ENCODE measurements at regions not wholly inside any gene's neighbourhood (a gene's known extent, or its start where the extent isn't known, plus 50 kb on each side); places are given as distances from the start of the nearest gene placed in this dataset.

DNA sequence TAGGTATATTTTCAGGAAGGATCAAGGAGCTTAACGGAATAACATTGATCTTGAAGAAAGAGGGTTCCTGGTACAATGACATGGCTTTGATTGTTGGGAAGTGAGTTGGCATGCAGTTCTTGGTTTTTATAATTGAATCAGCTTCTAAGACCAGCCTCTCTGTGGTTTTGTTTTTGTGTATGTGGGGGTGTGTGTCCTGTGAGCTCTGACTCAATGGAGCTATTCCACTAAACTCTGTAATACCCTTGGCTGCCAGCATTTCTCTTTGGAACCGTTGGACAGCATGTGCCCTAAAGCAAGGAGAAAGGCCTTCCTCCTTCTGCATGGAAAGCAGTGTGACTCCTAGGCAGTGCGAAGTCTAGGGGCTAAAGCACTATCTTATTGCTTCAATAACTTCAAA is 124.8 kb downstream of the EDEM1 start:
- no peaks in the 10 kb centered on the region for H3K36me3 ChIP-seq (replicated peaks; ENCODE audit: insufficient read depth, low read length)
- no peaks in the 10 kb centered on the region for H4K20me1 ChIP-seq (ENCODE audit: insufficient read depth, low read length)
- H3K9ac ChIP-seq (ENCODE audit: low read length) = no peak overlapping the region
- H3K4me1 ChIP-seq (ENCODE audit: low read length) = no peaks in the 10 kb centered on the region
- no peaks in the 10 kb centered on the region for H3F3A ChIP-seq (ENCODE audit: insufficient read depth, low read length)
- H3K9me2 ChIP-seq (replicated peaks; ENCODE audit: insufficient read depth, low read length) = no peaks in the 10 kb centered on the region
- no peaks in the 10 kb centered on the region for H3K9me3 ChIP-seq (replicated peaks; ENCODE audit: insufficient read depth, low read length)
- no peak overlapping the region for H2AFZ ChIP-seq (ENCODE audit: low read length)
- H3K79me2 ChIP-seq (ENCODE audit: low read length) = no peaks in the 10 kb centered on the region
- no peak for DNase-seq
- no peak overlapping the region for H3K27ac ChIP-seq (ENCODE audit: low read length)
- no peak overlapping the region for H3K4me2 ChIP-seq (ENCODE audit: low read depth, low read length)
- H3K4me3 ChIP-seq (ENCODE audit: low read length) = no peak overlapping the region
- TF ChIP-seq, protein P1, sequence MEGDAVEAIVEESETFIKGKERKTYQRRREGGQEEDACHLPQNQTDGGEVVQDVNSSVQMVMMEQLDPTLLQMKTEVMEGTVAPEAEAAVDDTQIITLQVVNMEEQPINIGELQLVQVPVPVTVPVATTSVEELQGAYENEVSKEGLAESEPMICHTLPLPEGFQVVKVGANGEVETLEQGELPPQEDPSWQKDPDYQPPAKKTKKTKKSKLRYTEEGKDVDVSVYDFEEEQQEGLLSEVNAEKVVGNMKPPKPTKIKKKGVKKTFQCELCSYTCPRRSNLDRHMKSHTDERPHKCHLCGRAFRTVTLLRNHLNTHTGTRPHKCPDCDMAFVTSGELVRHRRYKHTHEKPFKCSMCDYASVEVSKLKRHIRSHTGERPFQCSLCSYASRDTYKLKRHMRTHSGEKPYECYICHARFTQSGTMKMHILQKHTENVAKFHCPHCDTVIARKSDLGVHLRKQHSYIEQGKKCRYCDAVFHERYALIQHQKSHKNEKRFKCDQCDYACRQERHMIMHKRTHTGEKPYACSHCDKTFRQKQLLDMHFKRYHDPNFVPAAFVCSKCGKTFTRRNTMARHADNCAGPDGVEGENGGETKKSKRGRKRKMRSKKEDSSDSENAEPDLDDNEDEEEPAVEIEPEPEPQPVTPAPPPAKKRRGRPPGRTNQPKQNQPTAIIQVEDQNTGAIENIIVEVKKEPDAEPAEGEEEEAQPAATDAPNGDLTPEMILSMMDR (IDR thresholded peaks at IDR 0.05; ENCODE audit: low read length) = no peak
- TF ChIP-seq EZH2 (optimal IDR thresholded peaks at IDR 0.05; ENCODE audit: low read depth, low read length) = no peak
- no peak for TF ChIP-seq EZH2phosphoT487 (IDR thresholded peaks at IDR 0.05; ENCODE audit: low read length)
- H3K27me3 ChIP-seq (replicated peaks; ENCODE audit: insufficient read depth, low read length) = no peaks in the 10 kb centered on the region

DNA sequence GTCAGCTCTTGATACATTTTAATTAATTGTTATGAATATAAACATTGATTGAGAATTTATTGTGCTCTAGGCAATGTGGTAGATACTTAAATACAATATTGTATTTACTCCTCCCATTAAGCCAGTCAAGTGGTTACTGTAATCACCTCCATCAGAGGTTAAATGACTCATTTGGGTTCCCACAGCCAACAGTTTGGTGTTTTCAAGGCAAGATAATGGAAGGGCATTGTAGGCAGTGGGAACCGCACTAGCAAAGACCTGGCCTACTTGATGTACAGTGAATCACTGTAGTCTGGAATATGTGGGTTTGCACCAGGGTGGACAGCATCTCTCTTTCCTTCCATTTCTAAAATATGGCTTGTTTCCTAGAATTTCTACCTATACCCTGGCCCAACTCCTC is 127.4 kb downstream of the EDEM1 start:
- Histone ChIP-seq H3K4me3 (ENCODE audit: low read length) (no peak overlapping the region), H3K27ac (ENCODE audit: low read length) (no peak overlapping the region), H2AFZ (ENCODE audit: low read length) (no peak overlapping the region), H3K4me2 (ENCODE audit: low read depth, low read length) (no peak overlapping the region), H3K36me3 (replicated peaks; ENCODE audit: insufficient read depth, low read length) (no peaks in the 10 kb centered on the region), H3K27me3 (replicated peaks; ENCODE audit: insufficient read depth, low read length) (no peaks in the 10 kb centered on the region), H3K9me3 (replicated peaks; ENCODE audit: insufficient read depth, low read length) (no peaks in the 10 kb centered on the region), H3K4me1 (ENCODE audit: low read length) (no peaks in the 10 kb centered on the region), H4K20me1 (ENCODE audit: insufficient read depth, low read length) (no peaks in the 10 kb centered on the region), H3F3A (ENCODE audit: insufficient read depth, low read length) (no peaks in the 10 kb centered on the region), H3K9ac (ENCODE audit: low read length) (no peak overlapping the region), H3K9me2 (replicated peaks; ENCODE audit: insufficient read depth, low read length) (no peaks in the 10 kb centered on the region), H3K79me2 (ENCODE audit: low read length) (no peaks in the 10 kb centered on the region)
- TF ChIP-seq EZH2 (optimal IDR thresholded peaks at IDR 0.05; ENCODE audit: low read depth, low read length) = no peak
- no peak for TF ChIP-seq EZH2phosphoT487 (IDR thresholded peaks at IDR 0.05; ENCODE audit: low read length)
- DNase-seq = no peak

DNA sequence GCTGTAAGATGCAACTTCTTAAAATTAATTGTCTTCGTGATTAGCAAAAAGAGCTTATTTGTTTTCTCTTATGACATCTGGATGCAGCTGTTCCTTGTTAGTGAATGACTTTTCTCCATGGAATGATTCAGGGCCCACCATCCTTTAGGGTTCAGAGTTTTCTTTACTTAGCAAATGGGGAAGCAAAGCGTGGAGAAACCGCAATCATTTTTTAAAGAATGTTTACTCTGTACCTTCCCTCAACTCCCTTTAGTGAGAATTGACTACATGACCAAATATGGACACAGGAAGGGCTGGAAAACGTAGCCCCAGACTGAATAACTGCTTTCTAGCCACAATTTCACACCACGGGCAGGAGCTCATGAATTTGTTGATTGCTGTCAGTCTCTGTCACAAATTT is 130.1 kb downstream of the EDEM1 start:
- Histone ChIP-seq H3K4me2 (ENCODE audit: low read depth, low read length) (no peak overlapping the region), H3K79me2 (ENCODE audit: low read length) (no peaks in the 10 kb centered on the region)

DNA sequence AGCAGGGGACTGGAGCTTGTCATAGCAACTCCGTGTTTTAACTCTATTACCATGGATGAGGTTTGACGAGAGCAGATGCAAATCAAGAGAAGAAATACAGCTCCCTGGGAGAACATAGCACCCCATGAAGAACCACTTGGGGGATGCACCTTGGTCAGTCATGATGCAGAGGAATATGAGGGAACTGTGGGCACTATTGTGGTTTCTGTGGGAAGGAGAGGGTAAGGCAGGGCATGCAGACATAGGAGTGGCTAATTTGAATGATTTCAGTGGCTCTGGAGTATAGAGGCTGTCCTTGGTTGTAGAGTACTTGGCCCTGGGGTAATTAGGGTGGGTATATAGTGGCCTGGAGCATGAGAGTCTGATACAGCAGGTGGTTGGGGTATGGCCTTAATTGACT is 131.9 kb downstream of the EDEM1 start:
- H3K79me2 ChIP-seq (ENCODE audit: low read length) = no peaks in the 10 kb centered on the region
- no peak overlapping the region for H3K9ac ChIP-seq (ENCODE audit: low read length)
- no peak overlapping the region for H3K4me2 ChIP-seq (ENCODE audit: low read depth, low read length)
- H3K4me3 ChIP-seq (ENCODE audit: low read length) = no peak overlapping the region
- H4K20me1 ChIP-seq (ENCODE audit: insufficient read depth, low read length) = no peaks in the 10 kb centered on the region
- no peaks in the 10 kb centered on the region for H3K9me2 ChIP-seq (replicated peaks; ENCODE audit: insufficient read depth, low read length)
- no peaks in the 10 kb centered on the region for H3K9me3 ChIP-seq (replicated peaks; ENCODE audit: insufficient read depth, low read length)
- no peak overlapping the region for H2AFZ ChIP-seq (ENCODE audit: low read length)
- TF ChIP-seq, protein P1 (IDR thresholded peaks at IDR 0.05; ENCODE audit: low read length) = no peak
- TF ChIP-seq EZH2phosphoT487 (IDR thresholded peaks at IDR 0.05; ENCODE audit: low read length) (no peak), EZH2 (optimal IDR thresholded peaks at IDR 0.05; ENCODE audit: low read depth, low read length) (no peak)
- H3F3A ChIP-seq (ENCODE audit: insufficient read depth, low read length) = no peaks in the 10 kb centered on the region
- no peak for DNase-seq
- H3K36me3 ChIP-seq (replicated peaks; ENCODE audit: insufficient read depth, low read length) = no peaks in the 10 kb centered on the region
- H3K27me3 ChIP-seq (replicated peaks; ENCODE audit: insufficient read depth, low read length) = no peaks in the 10 kb centered on the region
- H3K4me1 ChIP-seq (ENCODE audit: low read length) = no peaks in the 10 kb centered on the region
- no peak overlapping the region for H3K27ac ChIP-seq (ENCODE audit: low read length)

More for the DNA sequence above, 130.1 kb downstream of the EDEM1 start:
- Histone ChIP-seq H2AFZ (ENCODE audit: low read length) (no peak overlapping the region), H3K27ac (ENCODE audit: low read length) (no peak overlapping the region), H3K36me3 (replicated peaks; ENCODE audit: insufficient read depth, low read length) (no peaks in the 10 kb centered on the region), H3K4me1 (ENCODE audit: low read length) (no peaks in the 10 kb centered on the region), H3K9me2 (replicated peaks; ENCODE audit: insufficient read depth, low read length) (no peaks in the 10 kb centered on the region), H3K9me3 (replicated peaks; ENCODE audit: insufficient read depth, low read length) (no peaks in the 10 kb centered on the region), H3F3A (ENCODE audit: insufficient read depth, low read length) (no peaks in the 10 kb centered on the region), H3K27me3 (replicated peaks; ENCODE audit: insufficient read depth, low read length) (no peaks in the 10 kb centered on the region), H4K20me1 (ENCODE audit: insufficient read depth, low read length) (no peaks in the 10 kb centered on the region), H3K4me3 (ENCODE audit: low read length) (no peak overlapping the region), H3K9ac (ENCODE audit: low read length) (no peak overlapping the region)
- DNase-seq = no peak
- no peak for TF ChIP-seq EZH2 (optimal IDR thresholded peaks at IDR 0.05; ENCODE audit: low read depth, low read length)
- TF ChIP-seq, protein P1 (IDR thresholded peaks at IDR 0.05; ENCODE audit: low read length) = no peak
- no peak for TF ChIP-seq EZH2phosphoT487 (IDR thresholded peaks at IDR 0.05; ENCODE audit: low read length)
